ENCODE measurements at regions not wholly inside any gene's neighbourhood (a gene's known extent, or its start where the extent isn't known, plus 50 kb on each side); places are given as distances from the start of the nearest gene placed in this dataset.
A peak's percentile ranks its signal among the peaks of the same experiment; 100 is the strongest.

GRCh38 chr2:217656316-217656715 lies 346.5 kb downstream of the TNS1 start:
- DNase-seq (ENCODE audit: low spot score): no peak

GRCh38 chr2:217655651-217656050 lies 347.1 kb downstream of the TNS1 start:
- DNase-seq (ENCODE audit: low spot score): no peak

GRCh38 chr2:217654168-217654567 lies 348.6 kb downstream of the TNS1 start:
- peak; percentile 31 for DNase-seq (ENCODE audit: low spot score)

- DNase-seq (ENCODE audit: low spot score): peak; percentile 89
Observed at GRCh38 chr2:217652761-217653639, 349.8 kb downstream of the TNS1 start.

GRCh38 chr2:217650716-217651360 lies 352.0 kb downstream of the TNS1 start:
- DNase-seq (ENCODE audit: low spot score): peak; percentile 93

- peak; percentile 79 for DNase-seq (ENCODE audit: low spot score)
Observed at GRCh38 chr2:217650229-217650628, 352.6 kb downstream of the TNS1 start.

- no peak for DNase-seq (ENCODE audit: low spot score)
Observed at GRCh38 chr2:217647925-217648324, 354.9 kb downstream of the TNS1 start.

- DNase-seq (ENCODE audit: low spot score): no peak
Observed at GRCh38 chr2:217647226-217647625, 355.6 kb downstream of the TNS1 start.

GRCh38 chr2:217645896-217646295 lies 356.9 kb downstream of the TNS1 start:
- DNase-seq (ENCODE audit: low spot score): no peak

- no peak for DNase-seq (ENCODE audit: low spot score)
Observed at GRCh38 chr2:217643789-217644301, 358.9 kb downstream of the TNS1 start.

- DNase-seq (ENCODE audit: low spot score): no peak
Observed at GRCh38 chr2:217642944-217643343, 359.9 kb downstream of the TNS1 start.

- no peak for DNase-seq (ENCODE audit: low spot score)
Observed at GRCh38 chr2:217641960-217642359, 360.8 kb downstream of the TNS1 start.

- no peak for DNase-seq (ENCODE audit: low spot score)
Observed at GRCh38 chr2:217639481-217639880, 363.3 kb downstream of the TNS1 start.

- DNase-seq (ENCODE audit: low spot score): no peak
Observed at GRCh38 chr2:217638533-217638932, 364.3 kb downstream of the TNS1 start.

GRCh38 chr2:217638031-217638430 lies 364.8 kb downstream of the TNS1 start:
- DNase-seq (ENCODE audit: low spot score): no peak

- DNase-seq (ENCODE audit: low spot score): no peak
Observed at GRCh38 chr2:217636991-217637561, 365.7 kb downstream of the TNS1 start.

GRCh38 chr2:217636578-217636977 lies 366.2 kb downstream of the TNS1 start:
- no peak for DNase-seq (ENCODE audit: low spot score)

GRCh38 chr2:217634871-217635270 lies 367.9 kb downstream of the TNS1 start:
- DNase-seq (ENCODE audit: low spot score): no peak

GRCh38 chr2:217632043-217632442 lies 370.8 kb downstream of the TNS1 start:
- no peak for DNase-seq (ENCODE audit: low spot score)

GRCh38 chr2:217631115-217631514 lies 371.7 kb downstream of the TNS1 start:
- DNase-seq (ENCODE audit: low spot score): no peak

GRCh38 chr2:217629347-217629746 lies 373.4 kb downstream of the TNS1 start:
- no peak for DNase-seq (ENCODE audit: low spot score)

- no peak for DNase-seq (ENCODE audit: low spot score)
Observed at GRCh38 chr2:217628061-217628460, 374.7 kb downstream of the TNS1 start.

Measured in HT-29 (cell line).